Testis (tissue), 2 donors: ENCODE measurements at regions not wholly inside any gene's neighbourhood (a gene's known extent, or its start where the extent isn't known, plus 50 kb on each side); places are given as distances from the start of the nearest gene placed in this dataset.
"Not testable (repeated sequence)": the region's sequence is repeated elsewhere in the genome, so short reads cannot be mapped to it uniquely, and the experiment has no call there.

Experiments
- POLR2A ChIP-seq: fragments of 450-650 bp; IDR thresholded peaks from one replicate; pipeline ENCODE4 v1.6.1; 2017; ENCODE audit warnings: antibody characterized with exemption, mild to moderate bottlenecking, moderate library complexity
- TF ChIP-seq, protein P1 (sequence below), 3 experiments: fragments of 450-650 bp in 2 of 3; fragments of 200-600 bp in 1 of 3; sonication (generic) in 1 of 3; IDR thresholded peaks; one replicate each; pipeline ENCODE4 v1.5.1; 2016 to 2019; ENCODE audit warnings: antibody characterized with exemption in 3 of 3, mild to moderate bottlenecking in 2 of 3, moderate library complexity in 1 of 3

- TF ChIP-seq, protein P1, sequence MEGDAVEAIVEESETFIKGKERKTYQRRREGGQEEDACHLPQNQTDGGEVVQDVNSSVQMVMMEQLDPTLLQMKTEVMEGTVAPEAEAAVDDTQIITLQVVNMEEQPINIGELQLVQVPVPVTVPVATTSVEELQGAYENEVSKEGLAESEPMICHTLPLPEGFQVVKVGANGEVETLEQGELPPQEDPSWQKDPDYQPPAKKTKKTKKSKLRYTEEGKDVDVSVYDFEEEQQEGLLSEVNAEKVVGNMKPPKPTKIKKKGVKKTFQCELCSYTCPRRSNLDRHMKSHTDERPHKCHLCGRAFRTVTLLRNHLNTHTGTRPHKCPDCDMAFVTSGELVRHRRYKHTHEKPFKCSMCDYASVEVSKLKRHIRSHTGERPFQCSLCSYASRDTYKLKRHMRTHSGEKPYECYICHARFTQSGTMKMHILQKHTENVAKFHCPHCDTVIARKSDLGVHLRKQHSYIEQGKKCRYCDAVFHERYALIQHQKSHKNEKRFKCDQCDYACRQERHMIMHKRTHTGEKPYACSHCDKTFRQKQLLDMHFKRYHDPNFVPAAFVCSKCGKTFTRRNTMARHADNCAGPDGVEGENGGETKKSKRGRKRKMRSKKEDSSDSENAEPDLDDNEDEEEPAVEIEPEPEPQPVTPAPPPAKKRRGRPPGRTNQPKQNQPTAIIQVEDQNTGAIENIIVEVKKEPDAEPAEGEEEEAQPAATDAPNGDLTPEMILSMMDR (IDR thresholded peaks at IDR 0.05) = not testable (repeated sequence)
- TF ChIP-seq POLR2A = not testable (repeated sequence)
Observed at GRCh38 chr10:56447613-56448012, 86.6 kb upstream of the ZWINT start.
